Mononuclear cell (primary cell): ENCODE measurements at regions not wholly inside any gene's neighbourhood (a gene's known extent, or its start where the extent isn't known, plus 50 kb on each side); places are given as distances from the start of the nearest gene placed in this dataset.

Experiments used
- H3K27me3 ChIP-seq: 2 replicates; pipeline ENCODE4 v1.6.0; 2011; ENCODE audit warnings: low read length, control low read depth; ENCODE audit not compliant: insufficient read depth
- H3K4me1 ChIP-seq: 2 replicates; pipeline ENCODE4 v1.5.1; 2011; ENCODE audit warnings: mild to moderate bottlenecking, low read length, control low read depth; ENCODE audit not compliant: insufficient read depth
- H3K4me3 ChIP-seq: 2 replicates; pipeline ENCODE4 v1.5.1; 2011; ENCODE audit warnings: mild to moderate bottlenecking, low read length, moderate library complexity
- H3K9me3 ChIP-seq: 2 replicates; pipeline ENCODE4 v1.5.1; 2011; ENCODE audit warnings: low read depth, mild to moderate bottlenecking, control low read depth, low read length

DNA sequence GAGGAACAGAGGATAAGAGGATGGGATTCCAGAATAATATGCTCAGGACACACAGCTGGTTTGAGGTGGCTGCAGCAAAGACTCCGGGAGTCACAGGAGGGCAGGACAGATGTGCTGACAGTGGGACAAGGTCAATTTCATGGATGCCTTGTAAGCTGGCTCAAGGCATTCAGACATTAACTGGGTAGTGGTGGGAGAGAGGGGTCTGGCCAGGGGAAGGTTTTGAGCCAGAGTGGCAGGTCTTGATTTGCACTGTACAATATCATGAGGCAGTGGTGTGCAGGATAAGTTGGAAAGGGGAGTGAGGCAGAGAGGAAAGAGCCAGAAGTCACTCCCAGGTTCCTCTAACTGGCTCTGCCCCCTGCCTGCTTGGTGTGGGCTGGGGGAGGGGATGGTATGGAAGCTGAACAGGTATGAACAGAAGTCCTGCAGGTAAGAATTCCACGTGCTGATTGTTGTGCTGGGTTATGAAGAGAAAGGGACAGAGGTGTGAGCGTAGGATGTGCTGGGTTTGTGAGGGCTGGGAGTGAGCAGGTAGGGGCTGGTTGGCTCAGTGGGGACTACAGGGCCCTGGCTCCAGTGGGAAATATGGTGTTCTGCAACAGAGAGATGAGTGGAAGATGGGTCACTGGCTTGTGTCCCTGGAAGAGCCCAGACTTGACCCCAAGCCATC, 141.7 kb upstream of the COPS8 start:
- no peak overlapping the region for H3K4me3 ChIP-seq
- no peaks in the 10 kb centered on the region for H3K27me3 ChIP-seq
- no peaks in the 10 kb centered on the region for H3K9me3 ChIP-seq
- no peaks in the 10 kb centered on the region for H3K4me1 ChIP-seq

DNA sequence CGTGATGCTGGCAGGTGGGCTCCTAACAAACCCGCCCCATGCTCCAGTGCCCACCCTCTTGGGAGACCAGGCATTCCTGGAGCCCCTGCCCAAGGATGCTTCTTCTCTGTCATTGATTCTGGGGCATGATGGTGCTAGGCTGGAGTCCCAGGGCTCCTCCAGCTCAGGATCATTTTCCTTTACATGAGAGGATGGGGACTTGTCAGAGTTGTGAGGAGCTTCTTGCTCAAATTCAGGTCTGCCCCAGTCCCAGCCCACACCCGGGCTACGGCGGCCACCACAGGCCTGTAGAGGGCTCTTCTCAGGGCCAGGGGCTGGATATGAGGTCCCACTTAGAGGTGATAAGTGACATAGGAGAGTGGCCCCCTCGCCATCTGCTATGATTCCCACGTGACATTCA, 141.1 kb upstream of the COPS8 start:
- no peak overlapping the region for H3K4me3 ChIP-seq
- no peaks in the 10 kb centered on the region for H3K27me3 ChIP-seq
- H3K4me1 ChIP-seq, result no peaks in the 10 kb centered on the region
- no peaks in the 10 kb centered on the region for H3K9me3 ChIP-seq

DNA sequence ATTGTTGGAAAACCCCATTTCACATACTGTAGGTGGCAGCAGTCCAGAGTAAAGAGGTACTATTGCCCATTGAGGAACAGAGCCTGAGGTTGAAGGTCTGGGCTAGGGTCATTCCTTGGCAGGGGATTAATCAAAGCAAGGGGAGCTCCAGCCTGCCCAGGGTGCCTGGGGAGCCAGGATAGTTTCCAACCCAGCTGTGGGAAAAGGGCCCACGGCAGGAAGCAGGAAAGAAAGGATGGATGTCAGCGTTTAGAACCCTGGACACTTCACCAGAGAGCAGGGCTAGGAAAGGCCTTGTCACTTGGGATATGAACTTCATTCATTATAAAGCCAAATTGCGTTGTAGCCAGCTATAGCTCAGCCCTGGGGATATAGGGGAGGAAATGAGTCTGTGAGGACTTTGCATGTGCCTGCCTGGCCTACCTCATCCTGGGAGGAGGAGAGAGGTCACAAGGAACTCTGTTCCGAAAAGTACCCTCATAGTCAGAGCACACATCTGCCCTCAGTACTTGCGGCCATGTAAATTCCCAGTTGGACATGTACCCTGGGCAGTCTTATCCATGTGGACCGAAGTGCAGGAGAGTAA, 140.2 kb upstream of the COPS8 start:
- no peaks in the 10 kb centered on the region for H3K4me1 ChIP-seq
- H3K27me3 ChIP-seq, result no peaks in the 10 kb centered on the region
- H3K9me3 ChIP-seq, result no peaks in the 10 kb centered on the region
- no peak overlapping the region for H3K4me3 ChIP-seq

DNA sequence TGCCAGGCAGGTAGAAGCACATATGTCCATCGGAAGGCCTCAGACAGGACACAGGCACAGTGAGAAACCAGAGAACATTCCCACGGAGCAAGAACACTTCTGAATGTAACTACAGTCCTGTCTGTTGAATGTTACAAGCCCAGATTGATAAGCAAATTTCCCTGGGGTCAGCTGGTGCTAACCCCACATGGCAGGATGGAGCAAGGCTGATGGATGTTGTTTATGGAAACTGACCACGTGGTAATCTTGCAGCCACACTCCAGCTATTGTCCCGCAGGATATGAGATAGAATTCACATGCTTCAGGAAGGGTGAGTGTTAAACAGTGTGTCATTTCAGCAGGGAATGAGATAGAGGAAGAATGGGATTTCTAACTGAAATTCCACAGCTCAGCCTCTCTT, 138.8 kb upstream of the COPS8 start:
- H3K9me3 ChIP-seq, result no peaks in the 10 kb centered on the region
- no peaks in the 10 kb centered on the region for H3K27me3 ChIP-seq
- no peak overlapping the region for H3K4me3 ChIP-seq
- H3K4me1 ChIP-seq, result no peaks in the 10 kb centered on the region

DNA sequence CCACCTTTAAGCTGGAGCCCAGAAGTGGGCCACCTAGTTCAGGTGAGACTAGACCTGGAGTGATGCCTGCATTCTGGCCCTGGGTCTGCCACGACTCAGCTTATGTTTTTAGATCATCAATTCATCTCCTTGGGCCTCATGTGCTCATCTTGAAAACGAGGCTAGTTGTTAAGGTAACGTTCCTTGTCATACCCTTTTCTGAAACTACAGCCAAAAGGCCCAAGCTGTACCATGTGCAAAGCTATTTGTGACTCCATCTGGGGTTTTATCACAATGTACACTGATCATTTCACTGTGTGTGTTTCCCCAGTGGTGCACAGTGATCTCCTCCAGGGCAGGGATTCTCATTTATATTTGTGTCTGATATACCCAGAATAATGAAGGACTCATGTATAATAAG, 138.4 kb upstream of the COPS8 start:
- H3K27me3 ChIP-seq, result no peaks in the 10 kb centered on the region
- H3K4me1 ChIP-seq, result no peaks in the 10 kb centered on the region
- H3K4me3 ChIP-seq, result no peak overlapping the region
- H3K9me3 ChIP-seq, result no peaks in the 10 kb centered on the region

DNA sequence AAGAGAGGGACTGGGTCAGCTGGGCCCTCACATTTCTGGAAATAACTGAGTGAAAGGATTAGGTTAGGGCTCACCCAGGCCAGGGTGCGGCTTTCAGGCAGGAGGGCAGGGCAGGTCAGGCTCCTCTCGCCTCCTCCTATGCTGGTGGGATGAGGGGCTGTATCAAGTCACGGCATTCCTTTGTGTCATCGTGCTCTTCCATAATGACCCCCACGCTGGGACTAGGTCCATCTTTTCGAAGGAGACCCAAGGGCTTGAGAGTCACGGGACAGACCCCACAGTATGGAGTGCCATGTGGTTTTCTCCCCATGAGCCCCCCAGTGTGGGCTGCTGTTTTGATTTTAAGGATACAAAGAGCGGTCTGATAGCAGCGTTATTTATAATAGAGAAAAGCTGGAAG, 137.8 kb upstream of the COPS8 start:
- H3K4me1 ChIP-seq, result no peaks in the 10 kb centered on the region
- H3K27me3 ChIP-seq, result no peaks in the 10 kb centered on the region
- no peaks in the 10 kb centered on the region for H3K9me3 ChIP-seq
- no peak overlapping the region for H3K4me3 ChIP-seq

DNA sequence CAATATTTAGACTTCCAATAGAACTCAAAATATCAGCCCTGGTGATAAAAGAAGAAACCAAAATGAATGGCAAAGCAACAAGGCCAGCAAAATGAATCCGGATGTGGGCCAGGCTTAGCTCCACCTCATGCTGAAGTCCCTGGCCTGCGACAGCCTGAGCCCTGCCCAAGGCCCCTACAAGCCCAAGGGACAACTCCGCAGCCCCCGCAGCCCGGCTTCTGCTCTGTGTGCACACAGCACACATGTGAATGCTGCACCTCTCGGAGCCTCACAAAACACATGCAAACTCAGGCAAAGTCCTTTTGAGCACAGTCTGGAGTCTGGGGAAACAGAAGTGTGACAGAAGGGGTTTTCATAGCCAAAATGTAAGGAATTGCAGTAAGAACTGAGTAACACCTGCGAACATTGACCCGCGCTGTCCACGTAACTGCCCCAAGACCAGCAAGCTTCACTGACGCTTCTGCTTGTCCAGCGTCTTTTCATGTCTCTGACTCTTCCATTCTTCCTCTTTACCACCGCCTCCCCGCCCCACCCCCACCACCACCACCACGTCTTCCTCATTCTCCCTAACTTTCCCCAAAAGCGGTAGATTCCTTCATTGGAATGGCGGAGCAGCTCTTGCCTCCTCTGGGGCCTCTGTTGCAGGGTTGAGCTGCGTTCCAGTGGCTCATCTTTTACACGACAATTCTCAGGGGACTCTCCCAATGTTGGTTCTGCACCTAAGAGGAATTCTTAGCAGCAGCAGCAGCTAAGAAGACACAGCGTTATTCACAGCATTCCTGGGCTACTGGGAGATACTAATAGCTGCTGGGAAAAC, 136.4 kb upstream of the COPS8 start:
- H3K27me3 ChIP-seq, result no peaks in the 10 kb centered on the region
- H3K4me3 ChIP-seq, result no peak overlapping the region
- H3K9me3 ChIP-seq, result no peaks in the 10 kb centered on the region
- H3K4me1 ChIP-seq, result no peaks in the 10 kb centered on the region

DNA sequence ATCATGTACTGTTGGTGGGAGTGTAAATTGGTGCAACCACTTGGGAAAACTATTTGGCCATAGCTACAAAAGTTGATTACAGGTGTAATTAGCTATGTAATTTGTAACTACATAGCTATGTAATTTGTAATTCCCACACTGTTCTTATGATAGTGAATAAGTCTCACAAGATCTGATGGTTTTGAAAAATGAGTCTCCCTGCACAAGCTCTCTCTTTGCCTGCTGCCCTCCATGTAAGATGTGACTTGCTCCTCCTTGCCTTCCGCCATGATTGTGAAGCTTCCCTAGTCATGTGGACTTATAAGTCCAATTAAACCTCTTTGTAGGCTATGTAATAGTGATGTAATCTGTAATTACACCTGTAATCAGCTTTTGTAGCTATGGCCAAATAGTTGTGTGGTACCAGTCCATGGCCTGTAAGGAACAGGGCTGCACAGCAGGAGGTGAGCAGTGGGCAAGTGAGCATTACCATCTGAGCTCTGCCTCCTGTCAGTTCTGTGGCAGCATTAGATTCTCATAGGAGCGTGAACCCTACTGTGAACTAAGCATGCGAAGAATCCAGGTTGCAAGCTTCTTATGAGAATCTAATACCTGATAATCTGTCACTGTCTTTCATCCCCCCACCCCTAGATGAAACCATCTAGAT, 133.7 kb upstream of the COPS8 start:
- no peaks in the 10 kb centered on the region for H3K9me3 ChIP-seq
- H3K4me3 ChIP-seq, result no peak overlapping the region
- H3K27me3 ChIP-seq, result no peaks in the 10 kb centered on the region
- no peaks in the 10 kb centered on the region for H3K4me1 ChIP-seq

DNA sequence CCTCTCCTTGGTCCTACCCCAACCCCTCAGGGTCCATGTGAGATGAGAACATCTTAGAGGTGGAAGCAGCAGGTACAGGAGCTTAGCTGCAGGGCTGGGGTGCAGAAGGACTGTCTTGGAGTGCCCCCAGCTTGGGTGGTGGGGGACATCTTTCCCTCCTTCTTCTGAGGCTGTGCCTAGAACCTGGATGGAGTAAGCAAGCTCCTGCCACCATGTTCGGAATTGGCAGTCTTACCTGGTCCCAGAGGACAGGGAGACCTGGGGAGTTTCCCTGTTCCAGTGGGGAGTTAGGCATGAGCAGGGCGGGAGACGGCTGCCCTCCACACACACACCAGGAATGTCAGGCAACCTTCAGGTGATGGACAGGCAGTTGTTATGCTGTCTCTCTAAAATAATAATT, 131.0 kb upstream of the COPS8 start:
- Histone ChIP-seq H3K9me3 (no peaks in the 10 kb centered on the region), H3K27me3 (no peaks in the 10 kb centered on the region), H3K4me1 (no peaks in the 10 kb centered on the region), H3K4me3 (no peak overlapping the region)

DNA sequence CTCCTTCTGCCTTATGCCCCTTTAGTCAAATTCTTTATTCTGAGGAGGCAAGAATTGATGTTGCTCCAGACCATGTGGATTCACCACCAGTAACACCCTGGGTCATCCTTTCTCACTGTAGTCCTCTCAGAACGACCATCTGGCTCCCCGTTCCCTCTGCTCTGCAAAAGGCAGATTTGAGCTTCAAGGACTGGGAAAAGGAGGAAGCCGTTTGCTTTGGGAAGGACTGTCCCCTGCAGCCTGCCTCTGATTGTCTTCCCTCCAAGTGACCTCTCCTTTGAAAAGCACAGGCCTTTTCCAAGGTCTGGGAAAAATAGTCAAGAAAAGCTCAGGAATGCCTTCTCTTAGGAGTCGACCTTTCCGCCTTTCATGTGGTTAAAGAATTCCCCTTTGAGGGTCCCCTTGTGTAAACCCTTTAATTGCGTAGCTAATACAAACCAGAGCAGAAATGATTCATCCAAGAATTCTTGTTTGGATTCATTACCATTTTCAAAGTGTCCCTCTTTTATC, 130.1 kb upstream of the COPS8 start:
- Histone ChIP-seq H3K4me1 (no peaks in the 10 kb centered on the region), H3K27me3 (no peaks in the 10 kb centered on the region), H3K4me3 (no peak overlapping the region), H3K9me3 (no peaks in the 10 kb centered on the region)

DNA sequence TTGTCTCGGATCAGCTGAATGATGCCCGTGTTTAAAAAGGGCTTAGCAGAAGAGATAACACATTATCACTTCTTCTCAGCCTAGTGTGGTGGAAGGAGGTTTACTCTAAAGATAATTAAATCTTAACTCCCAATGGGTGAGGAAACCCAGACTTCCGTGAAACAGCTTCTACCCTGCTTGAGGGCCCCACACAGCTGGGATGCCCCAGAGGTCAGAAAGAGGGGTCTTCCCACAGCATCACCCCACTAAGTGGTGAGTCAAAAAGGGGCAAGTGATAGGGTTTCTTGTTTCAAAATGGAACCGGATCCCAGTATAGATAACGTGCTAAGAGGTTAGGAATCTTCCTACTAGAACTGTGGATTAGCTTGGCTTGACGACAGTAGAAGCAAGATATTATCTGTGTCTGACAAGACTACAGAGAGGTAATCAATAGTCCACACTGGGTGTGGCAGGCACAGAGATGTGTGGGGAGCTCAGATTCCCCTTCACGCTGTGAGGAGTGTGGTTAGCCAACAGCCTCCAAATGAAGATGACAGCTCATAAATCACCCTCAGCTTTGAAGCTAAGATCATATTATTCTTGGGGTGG, 129.6 kb upstream of the COPS8 start:
- Histone ChIP-seq H3K9me3 (no peaks in the 10 kb centered on the region), H3K4me3 (no peak overlapping the region), H3K4me1 (no peaks in the 10 kb centered on the region), H3K27me3 (no peaks in the 10 kb centered on the region)

DNA sequence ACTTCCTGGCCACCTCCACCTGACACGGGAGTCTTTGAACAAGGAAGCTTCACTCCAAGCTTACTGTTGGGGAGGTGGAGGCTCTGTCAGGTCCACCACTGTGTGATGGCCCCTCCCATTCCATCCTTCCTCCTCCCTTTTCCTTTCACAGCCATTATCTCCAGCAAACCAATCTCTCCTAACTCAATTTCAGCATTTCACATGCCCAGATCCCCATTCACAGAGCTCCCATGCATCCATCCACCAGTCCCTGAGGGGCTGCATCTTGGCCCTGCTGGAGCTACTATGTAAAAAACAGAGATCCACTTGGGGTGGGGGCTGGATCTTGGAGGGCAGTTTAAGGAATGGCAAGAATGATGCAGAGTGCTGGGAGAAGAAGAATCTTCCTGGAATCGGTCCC, 129.0 kb upstream of the COPS8 start:
- H3K27me3 ChIP-seq, result no peaks in the 10 kb centered on the region
- H3K4me1 ChIP-seq, result no peaks in the 10 kb centered on the region
- H3K9me3 ChIP-seq, result no peaks in the 10 kb centered on the region
- no peak overlapping the region for H3K4me3 ChIP-seq

DNA sequence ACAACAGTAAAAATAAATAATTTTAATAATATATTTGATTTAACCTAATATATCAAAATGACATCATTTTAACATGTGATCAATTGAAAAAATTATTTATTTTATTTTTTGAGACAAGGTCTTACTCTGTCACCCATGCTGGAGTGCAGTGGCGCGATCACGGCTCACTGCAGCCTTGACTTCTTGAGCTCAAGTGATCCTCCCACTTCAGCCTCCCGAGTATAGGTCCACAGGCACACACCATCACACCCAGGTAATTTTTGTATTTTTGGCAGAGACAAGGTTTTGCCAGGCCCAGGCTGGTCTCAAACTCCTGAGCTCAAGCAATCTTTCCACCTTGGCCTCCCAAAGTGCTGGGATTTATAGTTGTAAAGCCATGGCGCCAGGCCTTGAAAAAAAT, 126.7 kb upstream of the COPS8 start:
- Histone ChIP-seq H3K4me3 (no peak overlapping the region), H3K4me1 (no peaks in the 10 kb centered on the region), H3K27me3 (no peaks in the 10 kb centered on the region), H3K9me3 (no peaks in the 10 kb centered on the region)

DNA sequence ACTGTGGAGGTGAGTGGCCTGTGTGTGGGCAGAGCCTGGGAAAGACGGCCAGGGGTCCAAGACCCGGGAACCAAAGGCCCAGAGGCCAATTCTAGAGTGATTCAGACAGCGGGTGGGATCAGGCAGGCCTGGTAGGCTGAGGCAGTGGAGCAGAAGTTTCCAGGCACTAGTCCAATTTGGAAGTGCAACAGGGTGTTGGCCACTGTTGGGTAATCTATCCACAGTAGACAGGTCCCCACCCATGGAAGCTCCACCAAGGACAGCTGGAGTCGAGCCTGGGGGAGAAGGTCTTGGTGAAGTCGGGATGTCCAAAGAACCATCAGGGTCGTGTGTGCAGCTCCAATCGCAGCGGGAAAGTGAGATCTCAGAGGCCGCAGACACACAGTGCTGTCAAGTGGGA, 125.8 kb upstream of the COPS8 start:
- Histone ChIP-seq H3K9me3 (no peaks in the 10 kb centered on the region), H3K4me3 (no peak overlapping the region), H3K4me1 (no peaks in the 10 kb centered on the region), H3K27me3 (no peaks in the 10 kb centered on the region)

DNA sequence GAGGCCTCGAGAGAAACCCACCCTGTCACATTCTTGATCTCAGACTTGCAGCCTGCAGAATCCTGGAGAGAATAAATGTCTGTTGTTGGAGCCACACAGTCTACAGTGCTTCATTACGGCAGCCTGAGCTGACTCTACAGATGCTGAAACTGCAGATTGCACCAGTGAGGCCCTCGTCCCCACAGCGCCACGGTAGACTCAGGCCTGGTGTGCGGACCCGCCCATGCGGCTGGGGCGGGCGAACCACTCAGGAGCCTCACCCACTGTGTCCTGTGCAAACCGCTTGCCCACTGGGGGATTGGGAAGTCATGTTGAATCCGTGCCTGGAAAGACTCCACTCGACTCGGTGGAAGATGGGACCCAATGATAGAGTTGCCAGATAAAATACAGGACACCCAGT, 125.2 kb upstream of the COPS8 start:
- H3K9me3 ChIP-seq, result no peaks in the 10 kb centered on the region
- no peak overlapping the region for H3K4me3 ChIP-seq
- H3K27me3 ChIP-seq, result no peaks in the 10 kb centered on the region
- H3K4me1 ChIP-seq, result no peaks in the 10 kb centered on the region
